Hepatocyte (in vitro differentiated cells): ENCODE measurements at regions not wholly inside any gene's neighbourhood (a gene's known extent, or its start where the extent isn't known, plus 50 kb on each side); places are given as distances from the start of the nearest gene placed in this dataset.

Source experiments
- DNase-seq: peaks from one replicate; pipeline ENCODE4 v3.0.0-alpha.2; 2016; ENCODE audit warnings: low spot score
- H2AFZ ChIP-seq: fragments of 200-600 bp; sonication (generic); 2 replicates; pipeline ENCODE4 v1.6.0; 2016; ENCODE audit warnings: antibody characterized with exemption, mild to moderate bottlenecking
- H3K27ac ChIP-seq: fragments of 200-600 bp; sonication (generic); 2 replicates; pipeline ENCODE4 v1.5.1; 2016; ENCODE audit warnings: mild to moderate bottlenecking
- H3K27me3 ChIP-seq: fragments of 200-600 bp; sonication (generic); 2 replicates; pipeline ENCODE4 v1.6.1; 2016
- H3K36me3 ChIP-seq: fragments of 200-600 bp; sonication (generic); replicated peaks from 2 replicates; pipeline ENCODE4 v1.5.1; 2016; ENCODE audit warnings: low read depth; ENCODE audit not compliant: insufficient read depth
- H3K4me1 ChIP-seq: fragments of 200-600 bp; sonication (generic); 2 replicates; pipeline ENCODE4 v1.5.1; 2016; ENCODE audit warnings: mild to moderate bottlenecking, moderate library complexity; ENCODE audit not compliant: insufficient read depth
- H3K4me2 ChIP-seq: fragments of 200-600 bp; sonication (generic); 2 replicates; pipeline ENCODE4 v1.6.0; 2016
- H3K4me3 ChIP-seq: fragments of 200-600 bp; sonication (generic); 2 replicates; pipeline ENCODE4 v1.5.1; 2016; ENCODE audit warnings: mild to moderate bottlenecking
- H3K79me2 ChIP-seq: fragments of 200-600 bp; sonication (generic); 2 replicates; pipeline ENCODE4 v1.6.0; 2017; ENCODE audit warnings: mild to moderate bottlenecking
- H3K9me2 ChIP-seq: fragments of 200-600 bp; sonication (generic); replicated peaks from 2 replicates; pipeline ENCODE4 v1.6.0; 2017; ENCODE audit warnings: mild to moderate bottlenecking; ENCODE audit not compliant: insufficient read depth
- H3K9me3 ChIP-seq: fragments of 200-600 bp; sonication (generic); 2 replicates; pipeline ENCODE4 v1.5.1; 2016; ENCODE audit warnings: low read depth, mild to moderate bottlenecking
- H4K20me1 ChIP-seq: fragments of 200-600 bp; sonication (generic); 2 replicates; pipeline ENCODE4 v1.6.0; 2016; ENCODE audit warnings: mild to moderate bottlenecking; ENCODE audit not compliant: insufficient read depth, poor library complexity, severe bottlenecking
- EZH2 ChIP-seq: fragments of 200-600 bp; sonication (generic); IDR thresholded peaks from 2 replicates; pipeline ENCODE4 v1.6.1; 2016; ENCODE audit warnings: antibody characterized with exemption, mild to moderate bottlenecking, borderline replicate concordance
- EZH2phosphoT487 ChIP-seq: fragments of 200-600 bp; sonication (generic); IDR thresholded peaks from one replicate; pipeline ENCODE4 v1.6.1; 2018; ENCODE audit warnings: antibody characterized with exemption, mild to moderate bottlenecking, low read depth, moderate library complexity; ENCODE audit not compliant: unreplicated experiment, severe bottlenecking
- WGBS: methylation state at CpG from one replicate; pipeline ENCODE4 v1.1.6; 2016; ENCODE audit warnings: low lambda C conversion rate; ENCODE audit errors: missing lambda C conversion rate; 5-methylcytosine and 5-hydroxymethylcytosine counted together
- TF ChIP-seq, protein P1 (sequence below): fragments of 200-600 bp; sonication (generic); IDR thresholded peaks from 2 replicates; pipeline ENCODE4 v1.5.1; 2016; ENCODE audit warnings: antibody characterized with exemption, mild to moderate bottlenecking; ENCODE audit not compliant: poor library complexity

DNA sequence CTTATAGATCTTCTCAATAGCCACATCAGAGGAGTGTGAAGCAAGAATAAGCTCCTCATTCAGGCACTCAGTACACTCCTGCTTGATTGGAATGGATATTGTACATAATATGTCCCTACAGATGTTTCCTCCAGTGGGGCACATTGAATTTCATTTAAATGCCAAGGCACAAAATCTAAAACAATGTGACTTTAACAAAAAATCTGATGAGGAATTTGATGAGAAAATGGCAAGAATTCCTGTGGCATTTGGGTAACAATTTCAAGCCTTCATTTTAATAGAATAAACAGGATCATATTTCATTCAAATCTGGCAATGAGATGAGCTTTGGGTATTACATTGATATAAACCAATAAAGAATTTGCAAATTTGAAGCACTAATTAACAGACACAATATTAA lies 307.7 kb upstream of the PKN2 start:
- H3K9me3 ChIP-seq = no peaks in the 10 kb centered on the region
- H3K9me2 ChIP-seq = no peaks in the 10 kb centered on the region
- no peaks in the 10 kb centered on the region for H3K27me3 ChIP-seq
- no peak overlapping the region for H3K27ac ChIP-seq
- H3K4me2 ChIP-seq = no peak overlapping the region
- H3K79me2 ChIP-seq = no peaks in the 10 kb centered on the region
- no peak overlapping the region for H3K4me3 ChIP-seq
- DNase-seq = no peak
- H2AFZ ChIP-seq = no peak overlapping the region
- H4K20me1 ChIP-seq = no peaks in the 10 kb centered on the region
- TF ChIP-seq EZH2phosphoT487 = no peak
- no peak for TF ChIP-seq EZH2
- TF ChIP-seq, protein P1, sequence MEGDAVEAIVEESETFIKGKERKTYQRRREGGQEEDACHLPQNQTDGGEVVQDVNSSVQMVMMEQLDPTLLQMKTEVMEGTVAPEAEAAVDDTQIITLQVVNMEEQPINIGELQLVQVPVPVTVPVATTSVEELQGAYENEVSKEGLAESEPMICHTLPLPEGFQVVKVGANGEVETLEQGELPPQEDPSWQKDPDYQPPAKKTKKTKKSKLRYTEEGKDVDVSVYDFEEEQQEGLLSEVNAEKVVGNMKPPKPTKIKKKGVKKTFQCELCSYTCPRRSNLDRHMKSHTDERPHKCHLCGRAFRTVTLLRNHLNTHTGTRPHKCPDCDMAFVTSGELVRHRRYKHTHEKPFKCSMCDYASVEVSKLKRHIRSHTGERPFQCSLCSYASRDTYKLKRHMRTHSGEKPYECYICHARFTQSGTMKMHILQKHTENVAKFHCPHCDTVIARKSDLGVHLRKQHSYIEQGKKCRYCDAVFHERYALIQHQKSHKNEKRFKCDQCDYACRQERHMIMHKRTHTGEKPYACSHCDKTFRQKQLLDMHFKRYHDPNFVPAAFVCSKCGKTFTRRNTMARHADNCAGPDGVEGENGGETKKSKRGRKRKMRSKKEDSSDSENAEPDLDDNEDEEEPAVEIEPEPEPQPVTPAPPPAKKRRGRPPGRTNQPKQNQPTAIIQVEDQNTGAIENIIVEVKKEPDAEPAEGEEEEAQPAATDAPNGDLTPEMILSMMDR = no peak
- H3K4me1 ChIP-seq = no peaks in the 10 kb centered on the region
- no peaks in the 10 kb centered on the region for H3K36me3 ChIP-seq

- H3K79me2 ChIP-seq = no peaks in the 10 kb centered on the region
- H3K27ac ChIP-seq = no peak overlapping the region
- H3K36me3 ChIP-seq = no peaks in the 10 kb centered on the region
- no peaks in the 10 kb centered on the region for H3K9me2 ChIP-seq
- 85% methylated on average over 3 of the region's 3 CpGs for WGBS
- H3K27me3 ChIP-seq = no peaks in the 10 kb centered on the region
- TF ChIP-seq EZH2 = no peak
- TF ChIP-seq EZH2phosphoT487 = no peak
- TF ChIP-seq, protein P1 = no peak
- H3K4me1 ChIP-seq = no peaks in the 10 kb centered on the region
- H2AFZ ChIP-seq = no peak overlapping the region
- no peaks in the 10 kb centered on the region for H3K9me3 ChIP-seq
- no peaks in the 10 kb centered on the region for H4K20me1 ChIP-seq
- H3K4me2 ChIP-seq = no peak overlapping the region
- DNase-seq = no peak
- no peak overlapping the region for H3K4me3 ChIP-seq
Observed at GRCh38 chr1:88378560-88378959, 305.5 kb upstream of the PKN2 start.

DNA sequence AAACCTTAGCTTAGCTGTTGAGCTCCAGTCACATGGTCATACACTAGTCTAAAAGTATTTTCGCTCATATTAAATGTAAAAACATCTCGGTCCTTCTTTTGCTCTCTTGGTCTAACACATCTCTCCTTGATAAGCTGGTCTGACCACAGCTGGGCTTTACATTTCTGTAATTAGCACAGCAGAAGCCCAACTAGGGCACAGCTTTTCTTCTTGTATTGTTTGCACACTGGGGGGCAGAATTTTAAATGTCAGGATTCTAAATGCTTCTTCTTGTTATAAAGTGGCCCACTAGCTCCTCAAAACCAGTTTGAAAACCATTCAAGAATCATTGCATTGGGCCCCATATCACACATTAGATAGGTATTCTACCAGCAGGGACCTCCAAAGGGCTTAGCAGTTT lies 289.1 kb upstream of the PKN2 start:
- DNase-seq = no peak
- H3K4me3 ChIP-seq = no peak overlapping the region
- no peaks in the 10 kb centered on the region for H3K9me3 ChIP-seq
- H3K27me3 ChIP-seq = no peaks in the 10 kb centered on the region
- WGBS = 84% methylated on average over 2 of the region's 2 CpGs
- no peaks in the 10 kb centered on the region for H4K20me1 ChIP-seq
- no peaks in the 10 kb centered on the region for H3K9me2 ChIP-seq
- TF ChIP-seq EZH2 (no peak), EZH2phosphoT487 (no peak)
- TF ChIP-seq, protein P1 = no peak
- no peaks in the 10 kb centered on the region for H3K79me2 ChIP-seq
- H3K4me2 ChIP-seq = no peak overlapping the region
- H2AFZ ChIP-seq = no peak overlapping the region
- H3K36me3 ChIP-seq = no peaks in the 10 kb centered on the region
- no peak overlapping the region for H3K27ac ChIP-seq
- no peaks in the 10 kb centered on the region for H3K4me1 ChIP-seq

DNA sequence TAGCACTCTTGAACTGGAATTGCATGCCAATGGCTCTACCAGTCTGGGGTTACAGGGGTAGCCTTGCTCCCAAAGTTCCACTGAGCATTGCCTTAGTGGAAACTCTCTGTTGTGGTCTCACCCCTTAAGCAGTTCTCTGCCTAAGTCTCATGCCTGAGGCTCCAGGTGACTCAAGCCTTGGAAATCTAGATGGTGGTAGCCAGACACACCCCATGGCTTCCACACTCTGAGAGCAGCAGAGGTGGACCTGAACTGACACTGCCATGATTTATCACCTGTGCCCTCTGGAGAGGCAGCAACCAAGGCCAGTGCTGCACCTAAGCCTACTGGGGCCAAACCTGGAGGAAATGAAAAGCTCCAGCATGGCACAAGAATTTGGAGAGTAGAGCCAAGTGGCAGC lies 285.7 kb upstream of the PKN2 start:
- Histone ChIP-seq H3K27ac (no peak overlapping the region), H3K9me2 (no peaks in the 10 kb centered on the region)

More for the DNA sequence above, 285.7 kb upstream of the PKN2 start:
- Histone ChIP-seq H3K36me3 (no peaks in the 10 kb centered on the region), H2AFZ (no peak overlapping the region), H3K4me3 (no peak overlapping the region), H3K4me2 (no peak overlapping the region), H3K27me3 (no peaks in the 10 kb centered on the region), H3K79me2 (no peaks in the 10 kb centered on the region), H3K4me1 (no peaks in the 10 kb centered on the region), H4K20me1 (no peaks in the 10 kb centered on the region), H3K9me3 (no peaks in the 10 kb centered on the region)
- no peak for DNase-seq
- no peak for TF ChIP-seq EZH2phosphoT487
- TF ChIP-seq, protein P1 = no peak
- TF ChIP-seq EZH2 = no peak
